ENCODE measurements at regions not wholly inside any gene's neighbourhood (a gene's known extent, or its start where the extent isn't known, plus 50 kb on each side); places are given as distances from the start of the nearest gene placed in this dataset.
"Not testable (repeated sequence)": the region's sequence is repeated elsewhere in the genome, so short reads cannot be mapped to it uniquely, and the experiment has no call there.

DNA sequence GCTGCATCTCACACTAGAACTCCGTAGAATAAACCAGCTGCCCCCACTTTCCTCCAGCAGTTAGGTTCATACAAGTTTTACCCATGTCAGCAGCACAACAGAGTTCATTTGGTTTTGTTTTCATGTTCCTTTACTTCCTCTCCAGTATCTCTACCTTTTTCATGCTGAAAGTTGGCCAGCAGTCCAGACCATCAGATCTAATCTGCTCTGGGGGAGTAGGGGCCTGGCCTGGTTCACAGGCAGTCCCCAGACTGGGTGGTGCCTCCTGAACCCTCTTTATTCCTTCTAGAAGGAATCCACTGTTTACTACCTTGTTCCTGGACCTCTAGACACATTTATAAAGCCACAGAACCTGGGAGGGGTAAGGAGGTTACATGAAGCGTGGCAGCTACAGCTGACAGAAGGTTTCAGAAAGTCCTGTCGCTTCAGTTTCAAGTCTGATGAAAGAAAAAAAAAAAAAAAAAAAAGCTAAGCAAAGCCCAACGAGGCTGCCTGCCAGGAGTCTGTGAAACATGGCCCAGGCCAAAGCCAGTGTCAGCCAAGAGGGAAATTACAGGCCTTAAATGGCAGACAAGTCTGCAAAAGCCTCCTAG, 184.6 kb upstream of the JUN start:
- H3K9me3 ChIP-seq, result no peaks in the 10 kb centered on the region
- no peaks in the 10 kb centered on the region for H3K36me3 ChIP-seq
- peaks cover 14 to 50% (median 14%) of the 10 kb centered on the region in 3 donors for H3K4me1 ChIP-seq
- H3K27me3 ChIP-seq, result no peaks in the 10 kb centered on the region
- no peak for DNase-seq
- TF ChIP-seq CTCF (IDR thresholded peaks at IDR 0.05) (no peak), POLR2A (IDR thresholded peaks at IDR 0.05) (no peak)
- H3K4me3 ChIP-seq, result no peak overlapping the region
- H3K27ac ChIP-seq, result peak overlapping the region; percentile 81 to 93 (median 90)
- 0 to 14% methylated on average over 4 of the region's 4 CpGs for WGBS, 2 donors
- intact Hi-C loops (cut with DNase I), result no loop called here

GRCh38 chr1:58969176-58969575, 185.3 kb upstream of the JUN start:
- H3K27me3 ChIP-seq; DNase-seq; H3K36me3 ChIP-seq; intact Hi-C loops (cut with DNase I); H3K9me3 ChIP-seq; H3K4me3 ChIP-seq: not testable (repeated sequence)
- H3K4me1 ChIP-seq, result peaks cover 14 to 50% (median 14%) of the 10 kb centered on the region in 3 donors
- H3K27ac ChIP-seq, result peak overlapping the region; percentile 13 to 93 (median 85)

GRCh38 chr1:58971629-58972140, 187.8 kb upstream of the JUN start:
- Histone ChIP-seq H3K4me3 (no peak overlapping the region), H3K9me3 (no peaks in the 10 kb centered on the region), H3K36me3 (no peaks in the 10 kb centered on the region), H3K27me3 (no peaks in the 10 kb centered on the region), H3K4me1 (peaks cover 10 to 48% (median 14%) of the 10 kb centered on the region in 3 donors), H3K27ac (no peak overlapping the region)
- TF ChIP-seq POLR2A (IDR thresholded peaks at IDR 0.05) (no peak), CTCF (IDR thresholded peaks at IDR 0.05) (no peak)
- 42 to 64% methylated on average over 2 to 4 of the region's 4 CpGs for WGBS, 2 donors
- intact Hi-C loops (cut with DNase I), result no loop called here
- no peak for DNase-seq

DNA sequence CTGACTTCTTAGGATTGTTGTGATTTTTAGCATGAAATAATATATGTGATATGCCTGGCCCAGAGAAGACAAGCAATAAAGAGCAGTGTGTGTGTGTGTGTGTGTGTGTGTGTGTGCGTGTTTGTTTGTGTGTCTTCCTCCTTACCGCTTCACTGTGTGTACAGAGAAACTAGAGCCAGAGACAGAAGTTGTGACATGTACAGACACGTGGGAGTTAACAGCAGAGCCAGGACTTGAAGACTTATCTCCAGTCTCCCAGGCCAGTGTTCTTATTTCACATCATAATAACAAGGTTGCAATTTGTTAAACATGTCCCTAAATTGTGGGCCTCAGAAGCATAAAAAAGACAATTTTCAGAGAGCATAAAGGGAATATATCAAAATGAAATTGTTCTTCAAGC, 192.0 kb upstream of the JUN start:
- Histone ChIP-seq H3K4me3 (no peak overlapping the region), H3K27me3 (no peaks in the 10 kb centered on the region), H3K4me1 (peaks cover 0 to 22% (median 0%) of the 10 kb centered on the region in 3 donors), H3K27ac (no peak overlapping the region), H3K9me3 (no peaks in the 10 kb centered on the region), H3K36me3 (no peaks in the 10 kb centered on the region)
- no peak for DNase-seq
- WGBS, 2 donors, result 43 to 50% methylated on average over 3 of the region's 3 CpGs
- intact Hi-C loops (cut with DNase I), result no loop called here
- TF ChIP-seq POLR2A (IDR thresholded peaks at IDR 0.05) (no peak), CTCF (IDR thresholded peaks at IDR 0.05) (no peak)

DNA sequence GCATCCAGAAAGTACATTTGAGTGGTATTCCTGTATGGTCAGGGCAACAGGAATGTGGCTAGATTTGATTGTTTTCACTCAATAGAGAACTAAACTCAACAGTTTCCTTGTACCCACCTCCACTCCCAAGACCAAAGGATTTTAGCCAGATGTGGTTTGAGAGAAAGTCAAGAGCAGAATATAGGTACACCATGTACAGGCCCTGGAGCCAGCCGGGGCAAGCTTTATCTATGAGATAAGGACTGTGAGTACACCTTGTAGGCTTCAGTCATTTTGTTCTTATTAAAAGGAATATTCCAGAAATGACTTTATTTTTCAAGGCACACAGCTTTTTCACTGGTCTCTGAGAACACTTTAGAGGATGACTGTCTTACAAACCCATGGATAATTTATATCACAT, 192.4 kb upstream of the JUN start:
- DNase-seq, result no peak
- Histone ChIP-seq H3K4me1 (peaks cover 0 to 22% (median 0%) of the 10 kb centered on the region in 3 donors), H3K27ac (no peak overlapping the region), H3K27me3 (no peaks in the 10 kb centered on the region), H3K4me3 (no peak overlapping the region), H3K36me3 (no peaks in the 10 kb centered on the region), H3K9me3 (no peaks in the 10 kb centered on the region)
- WGBS, 2 donors, result 78 to 89% methylated on average over 1 of the region's 1 CpG
- TF ChIP-seq POLR2A (IDR thresholded peaks at IDR 0.05) (no peak), CTCF (IDR thresholded peaks at IDR 0.05) (no peak)
- intact Hi-C loops (cut with DNase I), result no loop called here

DNA sequence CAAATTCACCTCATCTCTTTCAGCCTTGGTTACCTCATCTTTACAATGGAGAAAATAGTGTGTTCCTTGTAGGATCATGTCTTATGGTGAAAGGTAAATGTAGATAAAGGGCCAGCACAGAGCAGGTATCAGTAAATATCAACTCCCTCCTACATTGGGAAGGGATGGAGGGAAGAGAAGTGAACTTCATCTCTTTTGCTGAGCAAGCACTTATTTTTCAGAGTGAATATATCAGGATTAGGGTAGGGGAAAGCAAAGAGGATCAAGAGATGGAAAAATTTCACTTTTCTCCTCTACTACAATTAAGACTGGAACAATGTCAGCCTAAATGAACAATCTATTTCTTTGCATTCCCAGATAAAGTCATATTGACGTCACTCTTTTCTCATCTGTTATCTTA, 193.8 kb upstream of the JUN start:
- intact Hi-C loops (cut with DNase I), result no loop called here

More for the DNA sequence above, 193.8 kb upstream of the JUN start:
- no peaks in the 10 kb centered on the region for H3K9me3 ChIP-seq
- TF ChIP-seq CTCF (IDR thresholded peaks at IDR 0.05) (no peak), POLR2A (IDR thresholded peaks at IDR 0.05) (no peak)
- DNase-seq, result no peak
- H3K36me3 ChIP-seq, result no peaks in the 10 kb centered on the region
- no peak overlapping the region for H3K4me3 ChIP-seq
- no peaks in the 10 kb centered on the region for H3K27me3 ChIP-seq
- WGBS, 2 donors, result 93 to 100% methylated on average over 1 of the region's 1 CpG
- H3K4me1 ChIP-seq, result peaks cover 0 to 20% (median 0%) of the 10 kb centered on the region in 3 donors
- no peak overlapping the region for H3K27ac ChIP-seq
